Neural progenitor cell (in vitro differentiated cells): ENCODE measurements at regions not wholly inside any gene's neighbourhood (a gene's known extent, or its start where the extent isn't known, plus 50 kb on each side); places are given as distances from the start of the nearest gene placed in this dataset.
A peak's percentile ranks its signal among the peaks of the same experiment; 100 is the strongest.
"Not testable (repeated sequence)": the region's sequence is repeated elsewhere in the genome, so short reads cannot be mapped to it uniquely, and the experiment has no call there.

Source experiments
- DNase-seq: peaks from one replicate; pipeline ENCODE4 v3.0.0-alpha.2; 2016; ENCODE audit warnings: low spot score
- H2AFZ ChIP-seq: fragments of 200-600 bp; sonication (generic); replicated peaks from 2 replicates; pipeline ENCODE4 v1.6.1; 2016; ENCODE audit warnings: antibody characterized with exemption
- H3F3A ChIP-seq: fragments of 200-600 bp; sonication (generic); 2 replicates; pipeline ENCODE4 v1.6.1; 2016; ENCODE audit warnings: antibody characterized with exemption, low read depth
- H3K27ac ChIP-seq: fragments of 200-600 bp; sonication (generic); 2 replicates; pipeline ENCODE4 v1.5.1; 2016; ENCODE audit warnings: mild to moderate bottlenecking
- H3K27me3 ChIP-seq: fragments of 200-600 bp; sonication (generic); 2 replicates; pipeline ENCODE4 v1.6.1; 2016; ENCODE audit warnings: mild to moderate bottlenecking, moderate library complexity
- H3K36me3 ChIP-seq: fragments of 200-600 bp; sonication (generic); 2 replicates; pipeline ENCODE4 v1.5.1; 2016
- H3K4me1 ChIP-seq: fragments of 200-600 bp; sonication (generic); 2 replicates; pipeline ENCODE4 v1.6.1; 2016; ENCODE audit warnings: mixed run types
- H3K4me2 ChIP-seq: fragments of 200-600 bp; sonication (generic); 2 replicates; pipeline ENCODE4 v1.6.1; 2016
- H3K4me3 ChIP-seq: fragments of 200-600 bp; sonication (generic); 2 replicates; pipeline ENCODE4 v1.5.1; 2016
- H3K79me2 ChIP-seq: fragments of 200-600 bp; sonication (generic); 2 replicates; pipeline ENCODE4 v1.6.1; 2016; ENCODE audit warnings: low read depth
- H3K9ac ChIP-seq: fragments of 200-600 bp; sonication (generic); 2 replicates; pipeline ENCODE4 v1.6.1; 2016
- H3K9me3 ChIP-seq: fragments of 200-600 bp; sonication (generic); 2 replicates; pipeline ENCODE4 v1.5.1; 2016; ENCODE audit warnings: low read depth
- H4K20me1 ChIP-seq: fragments of 200-600 bp; sonication (generic); 2 replicates; pipeline ENCODE4 v1.6.1; 2016; ENCODE audit warnings: low read depth
- H3K27ac Mint-ChIP-seq: 3 replicates; pipeline ENCODE4 v1.8.0; 2021; ENCODE audit warnings: mixed read lengths
- H3K27me3 Mint-ChIP-seq: 2 replicates; pipeline ENCODE4 v1.8.0; 2022; ENCODE audit warnings: low read depth, mild to moderate bottlenecking, inconsistent platforms, moderate library complexity, mixed read lengths; ENCODE audit not compliant: insufficient read depth
- H3K36me3 Mint-ChIP-seq: 3 replicates; pipeline ENCODE4 v1.8.0; 2021; ENCODE audit warnings: mixed read lengths
- H3K4me1 Mint-ChIP-seq: 3 replicates; pipeline ENCODE4 v1.8.0; 2021; ENCODE audit warnings: mixed read lengths
- H3K4me3 Mint-ChIP-seq: 3 replicates; pipeline ENCODE4 v1.8.0; 2021; ENCODE audit warnings: mild to moderate bottlenecking, moderate library complexity, mixed read lengths
- H3K9me3 Mint-ChIP-seq: 3 replicates; pipeline ENCODE4 v1.8.0; 2020; ENCODE audit warnings: mixed read lengths
- EZH2 ChIP-seq: fragments of 200-600 bp; sonication (generic); IDR thresholded peaks from 2 replicates; pipeline ENCODE4 v1.6.1; 2017; ENCODE audit warnings: antibody characterized with exemption, mild to moderate bottlenecking, moderate library complexity
- EZH2phosphoT487 ChIP-seq: fragments of 200-600 bp; sonication (generic); IDR thresholded peaks from 2 replicates; pipeline ENCODE4 v1.6.1; 2017; ENCODE audit warnings: antibody characterized with exemption
- TF ChIP-seq, protein P1 (sequence below): fragments of 200-600 bp; sonication (generic); IDR thresholded peaks from 2 replicates; pipeline ENCODE4 v1.5.1; 2017; ENCODE audit warnings: antibody characterized with exemption, mild to moderate bottlenecking

DNA sequence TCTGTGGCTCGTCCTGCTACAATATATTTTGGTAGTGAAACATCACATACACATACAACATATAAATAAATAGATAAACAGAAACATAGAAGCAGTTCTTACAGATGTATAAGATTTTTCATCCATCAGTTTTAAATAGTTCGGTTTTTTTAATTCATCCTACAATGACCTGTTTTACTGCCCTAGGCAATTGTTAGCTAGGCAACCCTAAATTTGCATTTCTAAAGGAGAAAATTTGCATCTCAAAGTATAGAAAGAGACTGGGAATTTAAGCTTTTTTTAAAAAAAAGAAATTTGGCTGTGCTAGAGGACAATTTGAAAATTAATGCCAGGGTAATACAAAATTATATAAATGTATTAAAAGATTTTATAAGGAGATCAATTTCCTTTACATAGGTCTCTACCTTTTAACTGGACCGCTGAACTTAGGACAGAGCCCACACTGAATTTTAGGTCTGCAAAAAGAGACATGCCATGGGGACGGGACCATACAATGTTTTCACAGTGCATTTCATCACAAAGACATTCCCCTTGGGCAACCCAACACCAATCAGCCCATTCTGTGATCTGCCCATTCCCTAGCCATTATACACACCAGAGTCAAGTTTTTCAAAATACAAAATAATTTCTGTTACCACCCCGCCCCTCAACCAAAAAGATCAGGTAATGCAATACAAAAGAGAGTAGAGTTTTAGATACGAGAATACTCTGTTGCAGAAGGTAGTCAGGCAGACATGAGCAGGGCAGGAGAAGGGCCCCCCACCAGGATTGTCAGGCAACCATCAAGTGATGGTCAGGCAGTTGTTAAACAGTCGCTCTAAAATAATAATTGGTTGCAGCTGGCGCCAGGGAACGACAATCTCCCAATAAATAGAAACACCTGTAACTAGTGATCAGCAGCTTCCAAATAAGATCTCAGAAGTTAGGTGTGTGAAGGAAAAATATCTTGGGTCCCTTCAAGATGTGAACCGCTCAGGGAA lies 299.7 kb upstream of the SGCG start:
- no peak overlapping the region for H2AFZ ChIP-seq
- no peak overlapping the region for H3K4me3 ChIP-seq
- H3K79me2 ChIP-seq, result no peaks in the 10 kb centered on the region
- TF ChIP-seq EZH2 (no peak), EZH2phosphoT487 (no peak)
- TF ChIP-seq, protein P1, sequence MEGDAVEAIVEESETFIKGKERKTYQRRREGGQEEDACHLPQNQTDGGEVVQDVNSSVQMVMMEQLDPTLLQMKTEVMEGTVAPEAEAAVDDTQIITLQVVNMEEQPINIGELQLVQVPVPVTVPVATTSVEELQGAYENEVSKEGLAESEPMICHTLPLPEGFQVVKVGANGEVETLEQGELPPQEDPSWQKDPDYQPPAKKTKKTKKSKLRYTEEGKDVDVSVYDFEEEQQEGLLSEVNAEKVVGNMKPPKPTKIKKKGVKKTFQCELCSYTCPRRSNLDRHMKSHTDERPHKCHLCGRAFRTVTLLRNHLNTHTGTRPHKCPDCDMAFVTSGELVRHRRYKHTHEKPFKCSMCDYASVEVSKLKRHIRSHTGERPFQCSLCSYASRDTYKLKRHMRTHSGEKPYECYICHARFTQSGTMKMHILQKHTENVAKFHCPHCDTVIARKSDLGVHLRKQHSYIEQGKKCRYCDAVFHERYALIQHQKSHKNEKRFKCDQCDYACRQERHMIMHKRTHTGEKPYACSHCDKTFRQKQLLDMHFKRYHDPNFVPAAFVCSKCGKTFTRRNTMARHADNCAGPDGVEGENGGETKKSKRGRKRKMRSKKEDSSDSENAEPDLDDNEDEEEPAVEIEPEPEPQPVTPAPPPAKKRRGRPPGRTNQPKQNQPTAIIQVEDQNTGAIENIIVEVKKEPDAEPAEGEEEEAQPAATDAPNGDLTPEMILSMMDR, result no peak
- peak overlapping the region; percentile 98 for H3K27ac Mint-ChIP-seq
- peaks cover 18% of the 10 kb centered on the region for H3K4me1 ChIP-seq
- H3K9me3 Mint-ChIP-seq, result peaks cover 11% of the 10 kb centered on the region
- H3K4me1 Mint-ChIP-seq, result peaks cover 45% of the 10 kb centered on the region
- H3K4me2 ChIP-seq, result no peak overlapping the region
- no peak overlapping the region for H3K9ac ChIP-seq
- peak overlapping the region; percentile 12 for H3K4me3 Mint-ChIP-seq
- no peaks in the 10 kb centered on the region for H3K36me3 ChIP-seq
- DNase-seq, result no peak
- peaks cover 6% of the 10 kb centered on the region for H3K27me3 Mint-ChIP-seq
- H3K9me3 ChIP-seq, result no peaks in the 10 kb centered on the region
- H3F3A ChIP-seq, result peaks cover 6% of the 10 kb centered on the region
- no peak overlapping the region for H3K27ac ChIP-seq
- no peaks in the 10 kb centered on the region for H3K27me3 ChIP-seq
- H4K20me1 ChIP-seq, result no peaks in the 10 kb centered on the region
- H3K36me3 Mint-ChIP-seq, result peaks cover under 1% of the 10 kb centered on the region

DNA sequence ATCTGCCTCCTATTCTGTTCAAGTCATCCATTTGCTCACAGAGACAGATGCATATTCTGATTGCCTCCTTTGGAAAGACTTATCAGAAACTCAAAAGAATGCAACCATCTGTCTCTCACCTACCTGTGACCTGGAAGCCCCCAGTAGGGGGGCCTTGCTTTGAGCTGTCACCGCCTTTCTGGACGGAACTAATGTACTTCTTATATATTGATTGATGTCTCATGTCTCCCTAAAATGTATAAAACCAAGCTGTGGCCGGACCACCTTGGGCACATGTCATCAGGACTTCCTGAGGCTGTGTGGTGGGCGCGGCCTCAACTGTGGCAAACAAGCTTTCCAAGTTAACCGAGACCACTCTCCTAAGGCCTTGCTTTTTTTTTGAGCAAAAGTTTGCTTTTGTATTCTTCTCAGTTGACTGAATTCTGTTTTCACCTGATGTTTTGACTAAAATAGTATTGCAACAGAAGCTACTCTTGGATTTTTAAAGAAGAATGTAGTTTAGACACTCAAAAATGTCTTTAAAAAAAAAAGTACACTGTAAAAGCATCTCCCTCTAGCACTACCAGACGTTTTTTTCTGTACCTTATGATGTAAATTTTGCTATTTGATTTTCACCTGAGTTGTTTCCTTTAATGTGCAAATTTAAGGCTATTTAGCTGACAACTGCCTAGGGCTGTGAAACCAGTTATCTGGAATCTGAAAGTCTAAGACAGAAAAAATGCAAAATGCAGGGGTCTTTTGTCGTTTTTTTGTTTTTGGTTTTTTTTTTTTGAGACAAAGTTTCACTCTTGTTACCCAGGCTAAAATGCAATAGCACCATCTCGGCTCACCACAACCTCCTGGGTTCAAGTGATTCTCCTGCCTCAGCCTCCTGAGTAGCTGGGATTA lies 298.8 kb upstream of the SGCG start:
- H3K36me3 ChIP-seq, H3K27me3 Mint-ChIP-seq, H3K27ac ChIP-seq, H3K4me2 ChIP-seq, H3K79me2 ChIP-seq, H3K4me3 ChIP-seq, H3K36me3 Mint-ChIP-seq, H2AFZ ChIP-seq, H3K27me3 ChIP-seq, H3F3A ChIP-seq, H3K9me3 ChIP-seq, H3K9ac ChIP-seq, DNase-seq, H4K20me1 ChIP-seq: not testable (repeated sequence)
- H3K4me1 ChIP-seq, result peaks cover 18% of the 10 kb centered on the region
- peak overlapping the region; percentile 57 for H3K4me3 Mint-ChIP-seq
- peaks cover 14% of the 10 kb centered on the region for H3K9me3 Mint-ChIP-seq
- H3K4me1 Mint-ChIP-seq, result peaks cover 47% of the 10 kb centered on the region
- peak overlapping the region; percentile 95 for H3K27ac Mint-ChIP-seq

DNA sequence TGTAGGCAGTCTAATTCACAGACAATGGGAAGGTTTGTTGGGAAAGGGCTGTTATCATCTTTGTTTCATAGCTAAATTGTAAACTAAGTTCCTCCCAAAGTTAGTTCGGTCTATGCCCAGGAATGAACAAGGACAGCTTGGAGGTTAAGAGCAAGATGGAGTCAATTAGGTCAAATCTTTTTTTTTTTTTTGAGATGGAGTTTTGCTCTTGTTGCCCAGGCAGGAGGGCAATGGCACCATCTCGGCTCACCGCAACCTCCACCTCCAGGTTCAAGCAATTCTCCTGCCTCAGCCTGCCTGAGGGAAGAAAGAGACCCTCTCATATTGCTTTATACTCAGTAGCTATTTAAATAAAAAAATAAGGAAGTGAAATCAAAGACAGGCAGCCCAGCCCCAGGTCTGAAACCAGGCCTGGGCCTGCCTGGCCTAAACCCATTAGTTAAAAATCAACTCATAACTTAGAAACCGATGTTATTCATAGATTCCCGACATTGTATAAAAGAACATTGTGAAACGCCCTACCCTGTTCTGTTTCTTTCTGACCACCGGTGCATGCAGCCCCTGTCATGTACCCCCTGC lies 297.4 kb upstream of the SGCG start:
- Mint-ChIP-seq H3K36me3 (peaks cover 15% of the 10 kb centered on the region), H3K4me3 (peak overlapping the region; percentile 85), H3K27ac (peak overlapping the region; percentile 98), H3K27me3 (peaks cover 4% of the 10 kb centered on the region), H3K9me3 (peaks cover 24% of the 10 kb centered on the region), H3K4me1 (peaks cover 47% of the 10 kb centered on the region)
- no peaks in the 10 kb centered on the region for H3K27me3 ChIP-seq
- no peak overlapping the region for H3K4me3 ChIP-seq
- no peaks in the 10 kb centered on the region for H4K20me1 ChIP-seq
- no peak overlapping the region for H3K9ac ChIP-seq
- peak overlapping the region; percentile 42 for H3K4me2 ChIP-seq
- TF ChIP-seq, protein P1, result no peak
- TF ChIP-seq EZH2phosphoT487 (no peak), EZH2 (no peak)
- H3K27ac ChIP-seq, result peak overlapping the region; percentile 46
- peak overlapping the region; percentile 98 for H2AFZ ChIP-seq
- no peaks in the 10 kb centered on the region for H3K9me3 ChIP-seq
- no peaks in the 10 kb centered on the region for H3K36me3 ChIP-seq
- H3K79me2 ChIP-seq, result no peaks in the 10 kb centered on the region
- peaks cover 6% of the 10 kb centered on the region for H3F3A ChIP-seq
- H3K4me1 ChIP-seq, result peaks cover 18% of the 10 kb centered on the region
- DNase-seq, result no peak
